Mucosa of rectum (tissue), 2 donors: ENCODE measurements at regions not wholly inside any gene's neighbourhood (a gene's known extent, or its start where the extent isn't known, plus 50 kb on each side); places are given as distances from the start of the nearest gene placed in this dataset.

Experiments
- H3K27ac ChIP-seq, 2 donors: one replicate each; pipeline ENCODE4 v1.7.0; 2013; ENCODE audit warnings: inconsistent platforms in 2 of 2, low read depth in 2 of 2, low read length in 2 of 2
- H3K27me3 ChIP-seq, 2 donors: one replicate each; pipeline ENCODE4 v1.7.0; 2013; ENCODE audit warnings: low read length in 2 of 2; ENCODE audit not compliant: control insufficient read depth in 2 of 2, insufficient read depth in 2 of 2
- H3K36me3 ChIP-seq, 2 donors: one replicate each; pipeline ENCODE4 v1.7.0; 2013; ENCODE audit warnings: low read length in 2 of 2; ENCODE audit not compliant: control insufficient read depth in 2 of 2, insufficient read depth in 2 of 2
- H3K4me1 ChIP-seq, 2 donors: one replicate each; pipeline ENCODE4 v1.7.0; 2013; ENCODE audit warnings: low read length in 2 of 2, mild to moderate bottlenecking in 1 of 2; ENCODE audit not compliant: control insufficient read depth in 2 of 2, insufficient read depth in 2 of 2
- H3K4me3 ChIP-seq, 2 donors: one replicate each; pipeline ENCODE4 v1.7.0; 2013; ENCODE audit warnings: low read length in 2 of 2
- H3K9ac ChIP-seq, 2 donors: one replicate each; pipeline ENCODE4 v1.7.0; 2013; ENCODE audit warnings: low read length in 2 of 2, low read depth in 1 of 2, mild to moderate bottlenecking in 1 of 2
- H3K9me3 ChIP-seq, 2 donors: one replicate each; pipeline ENCODE4 v1.7.0; 2013; ENCODE audit warnings: low read length in 2 of 2; ENCODE audit not compliant: control insufficient read depth in 2 of 2
- donor health status: healthy.
- donor health status: Normal muscosa, but diverticular disease.

DNA sequence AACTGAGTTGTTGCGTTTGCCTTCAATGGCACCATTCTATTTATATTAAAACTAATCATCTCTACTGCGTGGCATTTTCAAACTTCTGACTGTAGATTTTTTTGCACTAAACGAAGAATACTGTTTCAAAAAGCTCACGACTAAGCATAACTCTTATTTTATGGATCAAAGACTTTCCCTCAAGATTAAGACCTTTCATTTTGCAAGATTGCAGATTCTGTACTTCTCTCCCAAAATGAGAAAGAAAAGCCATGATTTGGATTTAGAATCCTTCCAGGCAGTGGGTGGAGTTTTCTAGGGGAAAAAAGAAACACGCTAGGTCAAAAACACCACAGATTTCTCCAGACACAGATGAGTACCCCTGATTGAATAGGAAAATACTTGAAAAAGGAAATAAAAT is 617.2 kb upstream of the NR2F2 start:
- Histone ChIP-seq H3K9ac (no peak overlapping the region), H3K9me3 (no peaks in the 10 kb centered on the region), H3K27ac (no peak overlapping the region), H3K4me3 (no peak overlapping the region), H3K27me3 (no peaks in the 10 kb centered on the region), H3K36me3 (no peaks in the 10 kb centered on the region), H3K4me1 (no peaks in the 10 kb centered on the region)

GRCh38 chr15:95715116-95715903 is 615.2 kb upstream of the NR2F2 start:
- no peaks in the 10 kb centered on the region for H3K9me3 ChIP-seq
- no peak overlapping the region for H3K9ac ChIP-seq
- H3K27ac ChIP-seq = no peak overlapping the region
- no peaks in the 10 kb centered on the region for H3K4me1 ChIP-seq
- H3K36me3 ChIP-seq = no peaks in the 10 kb centered on the region
- H3K27me3 ChIP-seq = no peaks in the 10 kb centered on the region
- no peak overlapping the region for H3K4me3 ChIP-seq

- Histone ChIP-seq H3K9me3 (no peaks in the 10 kb centered on the region), H3K27ac (no peak overlapping the region), H3K27me3 (no peaks in the 10 kb centered on the region), H3K36me3 (no peaks in the 10 kb centered on the region), H3K9ac (no peak overlapping the region), H3K4me3 (no peak overlapping the region), H3K4me1 (no peaks in the 10 kb centered on the region)
These were observed 614.4 kb upstream of the NR2F2 start for GRCh38 chr15:95715906-95716656.

- Histone ChIP-seq H3K9ac (no peak overlapping the region), H3K4me1 (no peaks in the 10 kb centered on the region), H3K27ac (no peak overlapping the region), H3K4me3 (no peak overlapping the region), H3K9me3 (no peaks in the 10 kb centered on the region), H3K27me3 (no peaks in the 10 kb centered on the region), H3K36me3 (no peaks in the 10 kb centered on the region)
These were observed 613.8 kb upstream of the NR2F2 start for GRCh38 chr15:95716708-95717107.

DNA sequence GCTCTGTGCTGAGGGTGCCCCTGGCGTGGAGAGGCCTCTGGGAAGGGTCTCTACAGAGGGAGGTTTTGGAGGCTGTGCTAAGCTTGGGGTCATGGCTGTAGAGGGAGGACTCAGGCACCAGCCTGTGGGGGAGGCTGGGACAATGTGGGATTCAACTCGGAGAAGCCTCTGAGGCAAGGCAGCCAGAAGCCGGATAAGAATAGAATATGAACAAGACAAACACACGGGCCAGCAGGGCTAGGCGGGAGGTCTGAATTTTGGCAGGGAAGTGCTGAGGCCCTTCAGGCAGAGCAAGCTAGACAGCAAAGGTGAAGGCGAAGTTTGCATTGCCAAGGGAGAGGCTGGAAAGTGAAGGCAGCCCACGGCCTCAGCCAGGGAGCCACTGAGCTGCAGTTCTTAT is 612.1 kb upstream of the NR2F2 start:
- no peak overlapping the region for H3K9ac ChIP-seq
- no peaks in the 10 kb centered on the region for H3K9me3 ChIP-seq
- no peaks in the 10 kb centered on the region for H3K36me3 ChIP-seq
- no peak overlapping the region for H3K27ac ChIP-seq
- no peak overlapping the region for H3K4me3 ChIP-seq
- H3K4me1 ChIP-seq = no peaks in the 10 kb centered on the region
- H3K27me3 ChIP-seq = no peaks in the 10 kb centered on the region

DNA sequence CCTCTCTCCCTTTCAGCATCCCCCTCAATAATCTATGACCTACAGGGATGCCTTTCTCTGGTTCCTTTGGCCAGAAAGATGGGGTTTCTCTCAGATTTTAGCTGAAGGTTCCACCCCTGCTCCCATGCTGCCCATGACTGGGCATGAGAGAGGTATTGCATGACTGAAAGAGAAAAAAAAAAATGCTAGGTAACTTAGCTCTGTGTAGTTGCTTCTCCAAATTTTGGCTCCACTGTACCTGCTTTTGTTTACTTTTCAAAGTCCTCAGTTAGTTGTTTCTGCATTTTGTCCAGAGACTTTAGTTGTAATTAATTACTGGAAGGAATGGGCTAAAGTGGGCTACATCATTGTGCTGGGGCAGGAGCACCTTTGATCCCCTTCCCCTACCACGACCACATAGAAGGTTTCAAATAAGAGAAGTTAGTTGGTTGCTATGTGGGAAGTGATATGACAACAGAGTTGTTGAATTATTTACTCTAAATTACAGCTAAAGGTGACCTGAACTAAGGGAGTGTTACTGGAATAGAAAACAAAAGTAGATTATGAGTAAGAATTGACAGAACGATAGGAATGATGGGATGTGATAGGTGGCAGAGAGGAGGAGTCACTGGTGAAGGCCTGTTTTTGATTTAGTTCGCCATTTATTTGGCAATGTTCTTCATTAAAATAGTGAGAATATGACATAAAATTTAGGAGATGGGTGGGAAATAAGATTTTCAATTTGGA is 605.4 kb upstream of the NR2F2 start:
- Histone ChIP-seq H3K27ac (no peak overlapping the region), H3K9ac (no peak overlapping the region), H3K4me1 (no peaks in the 10 kb centered on the region), H3K4me3 (no peak overlapping the region), H3K27me3 (no peaks in the 10 kb centered on the region), H3K36me3 (no peaks in the 10 kb centered on the region), H3K9me3 (no peaks in the 10 kb centered on the region)

GRCh38 chr15:95726891-95727290 is 603.6 kb upstream of the NR2F2 start:
- no peaks in the 10 kb centered on the region for H3K9me3 ChIP-seq
- no peak overlapping the region for H3K9ac ChIP-seq
- no peaks in the 10 kb centered on the region for H3K4me1 ChIP-seq
- H3K4me3 ChIP-seq = no peak overlapping the region
- no peaks in the 10 kb centered on the region for H3K27me3 ChIP-seq
- no peaks in the 10 kb centered on the region for H3K36me3 ChIP-seq
- no peak overlapping the region for H3K27ac ChIP-seq

GRCh38 chr15:95733931-95734330 is 596.6 kb upstream of the NR2F2 start:
- Histone ChIP-seq H3K36me3 (no peaks in the 10 kb centered on the region), H3K4me1 (no peaks in the 10 kb centered on the region), H3K27ac (no peak overlapping the region), H3K27me3 (no peaks in the 10 kb centered on the region), H3K4me3 (no peak overlapping the region), H3K9me3 (no peaks in the 10 kb centered on the region), H3K9ac (no peak overlapping the region)

DNA sequence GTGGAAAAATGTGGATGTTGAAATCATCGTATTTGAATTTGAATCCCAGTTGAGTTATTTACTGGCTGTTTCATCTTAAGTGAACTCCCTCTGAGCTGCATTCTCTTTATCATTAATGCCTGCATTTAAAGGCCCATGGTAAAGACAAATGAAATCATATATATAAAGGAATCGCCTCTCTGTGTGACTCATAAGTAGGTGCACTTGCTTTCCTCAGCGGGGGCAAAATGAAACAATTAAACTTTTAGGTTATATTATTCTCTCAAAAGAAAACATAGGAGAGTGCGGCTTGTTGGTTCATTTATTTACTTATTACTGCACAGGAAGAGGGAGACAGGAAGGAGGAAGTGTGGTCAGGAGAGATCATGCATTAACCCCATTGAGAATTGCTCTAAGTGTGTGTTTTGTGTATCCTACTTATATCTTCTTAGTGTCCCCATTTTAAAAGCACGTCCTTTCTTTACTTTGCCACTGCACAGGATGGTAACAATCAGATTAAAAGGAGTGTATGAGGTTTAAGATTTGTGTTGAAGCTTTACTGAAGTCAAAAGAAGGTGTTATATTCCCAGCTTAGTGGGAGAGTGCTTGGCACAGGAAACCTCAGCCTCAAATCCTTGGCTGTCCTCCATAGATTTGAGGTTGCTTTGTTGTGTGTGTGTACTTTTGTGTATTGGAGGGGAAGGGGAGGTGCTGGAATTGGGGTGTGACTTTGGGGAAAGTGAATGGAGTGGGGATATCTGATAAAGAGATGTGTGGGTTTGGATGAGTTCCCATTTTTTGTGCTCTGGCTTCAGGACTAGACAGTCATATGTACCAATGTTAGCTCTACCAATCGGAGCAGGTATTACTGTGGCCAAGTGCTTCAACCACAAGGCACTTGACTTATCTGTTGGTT is 595.8 kb upstream of the NR2F2 start:
- H3K27ac ChIP-seq = no peak overlapping the region
- no peaks in the 10 kb centered on the region for H3K4me1 ChIP-seq
- no peaks in the 10 kb centered on the region for H3K9me3 ChIP-seq
- no peaks in the 10 kb centered on the region for H3K27me3 ChIP-seq
- H3K4me3 ChIP-seq = no peak overlapping the region
- H3K9ac ChIP-seq = no peak overlapping the region
- no peaks in the 10 kb centered on the region for H3K36me3 ChIP-seq
